ENCODE measurements at regions not wholly inside any gene's neighbourhood (a gene's known extent, or its start where the extent isn't known, plus 50 kb on each side); places are given as distances from the start of the nearest gene placed in this dataset.

GRCh38 chr3:72388117-72388516 lies 460.1 kb downstream of the SHQ1 start:
- no peak for TF ChIP-seq CTCF (IDR thresholded peaks at IDR 0.05; ENCODE audit: extremely low read depth in 1 of 2, insufficient read depth in 1 of 2, low read depth in 1 of 2, low read length in 2 of 2)
- TF ChIP-seq EZH2 (IDR thresholded peaks at IDR 0.05; ENCODE audit: borderline replicate concordance, low read depth, low read length, severe bottlenecking): no peak
- TF ChIP-seq MYC (IDR thresholded peaks at IDR 0.05; ENCODE audit: low read depth, low read length): no peak

Measured in endothelial cell of umbilical vein (primary cell).